Loucy (cell line): ENCODE measurements at regions not wholly inside any gene's neighbourhood (a gene's known extent, or its start where the extent isn't known, plus 50 kb on each side); places are given as distances from the start of the nearest gene placed in this dataset.

Experiments
- H2AFZ ChIP-seq: fragments of 200-600 bp; sonication (generic); 2 replicates; pipeline ENCODE4 v1.6.0; 2016; ENCODE audit warnings: antibody characterized with exemption, mild to moderate bottlenecking, low read length, moderate library complexity
- H3F3A ChIP-seq: fragments of 200-600 bp; 2 replicates; pipeline ENCODE4 v1.6.0; 2016; ENCODE audit warnings: antibody characterized with exemption, low read depth, mild to moderate bottlenecking
- H3K27me3 ChIP-seq: fragments of 200-600 bp; sonication (generic); 2 replicates; pipeline ENCODE4 v1.6.1; 2014; ENCODE audit warnings: low read length, mild to moderate bottlenecking; ENCODE audit not compliant: insufficient read depth, poor library complexity, severe bottlenecking
- H3K36me3 ChIP-seq: fragments of 200-600 bp; sonication (generic); 2 replicates; pipeline ENCODE4 v1.6.1; 2016; ENCODE audit warnings: low read length; ENCODE audit not compliant: insufficient read depth
- H3K4me1 ChIP-seq: fragments of 200-600 bp; sonication (generic); 2 replicates; pipeline ENCODE4 v1.5.1; 2014; ENCODE audit warnings: low read length, mild to moderate bottlenecking; ENCODE audit not compliant: insufficient read depth, poor library complexity, severe bottlenecking
- H3K4me2 ChIP-seq: fragments of 200-600 bp; sonication (generic); 2 replicates; pipeline ENCODE4 v1.6.0; 2014; ENCODE audit warnings: antibody characterized with exemption, low read length, low read depth, mild to moderate bottlenecking; ENCODE audit not compliant: poor library complexity, severe bottlenecking
- H3K4me3 ChIP-seq: fragments of 200-600 bp; sonication (generic); 2 replicates; pipeline ENCODE4 v1.5.1; 2014; ENCODE audit warnings: low read length, mild to moderate bottlenecking, mixed read lengths; ENCODE audit not compliant: poor library complexity, severe bottlenecking
- H3K79me2 ChIP-seq: fragments of 200-600 bp; sonication (generic); 2 replicates; pipeline ENCODE4 v1.6.1; 2014; ENCODE audit warnings: low read length; ENCODE audit not compliant: insufficient read depth
- H3K9ac ChIP-seq: fragments of 200-600 bp; sonication (generic); 2 replicates; pipeline ENCODE4 v1.6.0; 2014; ENCODE audit warnings: mild to moderate bottlenecking, low read depth, low read length, moderate library complexity; ENCODE audit not compliant: poor library complexity, severe bottlenecking
- H3K9me2 ChIP-seq: fragments of 200-600 bp; sonication (generic); replicated peaks from 2 replicates; pipeline ENCODE4 v1.6.1; 2016; ENCODE audit warnings: low read depth, low read length, mixed read lengths
- H3K9me3 ChIP-seq: fragments of 200-600 bp; sonication (generic); 2 replicates; pipeline ENCODE4 v1.6.1; 2014; ENCODE audit warnings: mild to moderate bottlenecking, antibody characterized with exemption, low read length, low read depth; ENCODE audit not compliant: insufficient read depth
- H4K20me1 ChIP-seq: fragments of 200-600 bp; sonication (generic); 2 replicates; pipeline ENCODE4 v1.6.0; 2014; ENCODE audit warnings: antibody characterized with exemption, low read length, mild to moderate bottlenecking; ENCODE audit not compliant: insufficient read depth, poor library complexity, severe bottlenecking
- CTCF ChIP-seq: fragments of 200-600 bp; sonication (generic); conservative IDR thresholded peaks from 2 replicates; pipeline ENCODE4 v1.5.1; 2014; ENCODE audit warnings: mild to moderate bottlenecking, antibody characterized with exemption, low read length
- EZH2phosphoT487 ChIP-seq: fragments of 200-600 bp; IDR thresholded peaks from 2 replicates; pipeline ENCODE4 v1.6.1; 2018; ENCODE audit warnings: antibody characterized with exemption, mild to moderate bottlenecking, moderate library complexity, borderline replicate concordance

- Histone ChIP-seq H3K9me2 (no peaks in the 10 kb centered on the region), H3K9ac (no peak overlapping the region), H4K20me1 (no peaks in the 10 kb centered on the region), H3K27me3 (no peaks in the 10 kb centered on the region), H3K4me1 (no peaks in the 10 kb centered on the region), H3K4me2 (no peak overlapping the region), H3F3A (no peaks in the 10 kb centered on the region), H2AFZ (no peak overlapping the region), H3K79me2 (no peaks in the 10 kb centered on the region), H3K36me3 (no peaks in the 10 kb centered on the region), H3K4me3 (no peak overlapping the region), H3K9me3 (no peaks in the 10 kb centered on the region)
- TF ChIP-seq EZH2phosphoT487 (no peak), CTCF (no peak)
These were observed 171.5 kb downstream of the ZNF281 start for GRCh38 chr1:200238311-200238710.

GRCh38 chr1:200237066-200237465 is 172.8 kb downstream of the ZNF281 start:
- no peak for TF ChIP-seq EZH2phosphoT487
- TF ChIP-seq CTCF: no peak
- Histone ChIP-seq H3K4me3 (no peak overlapping the region), H2AFZ (no peak overlapping the region), H3K4me1 (no peaks in the 10 kb centered on the region), H3K9ac (no peak overlapping the region), H4K20me1 (no peaks in the 10 kb centered on the region), H3K9me2 (no peaks in the 10 kb centered on the region), H3K4me2 (no peak overlapping the region), H3K36me3 (no peaks in the 10 kb centered on the region), H3K27me3 (no peaks in the 10 kb centered on the region), H3F3A (no peaks in the 10 kb centered on the region), H3K9me3 (no peaks in the 10 kb centered on the region), H3K79me2 (no peaks in the 10 kb centered on the region)

DNA sequence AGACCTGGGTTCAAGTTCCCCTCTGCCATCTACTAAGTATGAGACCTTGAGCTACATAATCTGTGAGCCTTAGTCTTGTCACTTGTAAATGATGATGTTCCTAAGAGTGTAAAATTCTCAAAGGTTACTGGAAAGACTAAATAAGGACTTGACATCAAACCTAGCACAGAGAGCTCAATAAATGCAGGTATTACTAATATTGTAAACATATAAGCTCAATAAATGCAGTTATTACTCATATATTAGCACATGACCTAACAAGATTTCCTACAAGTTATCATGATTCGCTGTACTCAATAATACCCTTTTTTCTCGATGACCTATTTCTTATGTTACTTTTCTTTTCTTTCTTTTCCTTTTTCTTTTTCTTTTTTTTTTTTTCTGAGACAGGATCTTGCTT is 174.9 kb downstream of the ZNF281 start:
- no peak overlapping the region for H2AFZ ChIP-seq
- H3K4me1 ChIP-seq: no peaks in the 10 kb centered on the region
- H4K20me1 ChIP-seq: no peaks in the 10 kb centered on the region
- no peak overlapping the region for H3K9ac ChIP-seq
- no peaks in the 10 kb centered on the region for H3K9me3 ChIP-seq
- H3K79me2 ChIP-seq: no peaks in the 10 kb centered on the region
- no peaks in the 10 kb centered on the region for H3K9me2 ChIP-seq
- no peak overlapping the region for H3K4me3 ChIP-seq
- TF ChIP-seq EZH2phosphoT487: no peak
- TF ChIP-seq CTCF: no peak
- no peak overlapping the region for H3K4me2 ChIP-seq
- H3K27me3 ChIP-seq: no peaks in the 10 kb centered on the region
- no peaks in the 10 kb centered on the region for H3F3A ChIP-seq
- no peaks in the 10 kb centered on the region for H3K36me3 ChIP-seq
